Jurkat, Clone E6-1 (cell line): ENCODE measurements at regions not wholly inside any gene's neighbourhood (a gene's known extent, or its start where the extent isn't known, plus 50 kb on each side); places are given as distances from the start of the nearest gene placed in this dataset.

Experiments
- DNase-seq: peaks from one replicate; pipeline ENCODE4 v3.0.0-alpha.2; 2011; ENCODE audit warnings: low read depth, low spot score
- H3K4me3 ChIP-seq: 2 replicates; pipeline ENCODE4 v1.5.1; 2011; ENCODE audit warnings: mild to moderate bottlenecking, low read length, control low read depth, moderate library complexity

DNA sequence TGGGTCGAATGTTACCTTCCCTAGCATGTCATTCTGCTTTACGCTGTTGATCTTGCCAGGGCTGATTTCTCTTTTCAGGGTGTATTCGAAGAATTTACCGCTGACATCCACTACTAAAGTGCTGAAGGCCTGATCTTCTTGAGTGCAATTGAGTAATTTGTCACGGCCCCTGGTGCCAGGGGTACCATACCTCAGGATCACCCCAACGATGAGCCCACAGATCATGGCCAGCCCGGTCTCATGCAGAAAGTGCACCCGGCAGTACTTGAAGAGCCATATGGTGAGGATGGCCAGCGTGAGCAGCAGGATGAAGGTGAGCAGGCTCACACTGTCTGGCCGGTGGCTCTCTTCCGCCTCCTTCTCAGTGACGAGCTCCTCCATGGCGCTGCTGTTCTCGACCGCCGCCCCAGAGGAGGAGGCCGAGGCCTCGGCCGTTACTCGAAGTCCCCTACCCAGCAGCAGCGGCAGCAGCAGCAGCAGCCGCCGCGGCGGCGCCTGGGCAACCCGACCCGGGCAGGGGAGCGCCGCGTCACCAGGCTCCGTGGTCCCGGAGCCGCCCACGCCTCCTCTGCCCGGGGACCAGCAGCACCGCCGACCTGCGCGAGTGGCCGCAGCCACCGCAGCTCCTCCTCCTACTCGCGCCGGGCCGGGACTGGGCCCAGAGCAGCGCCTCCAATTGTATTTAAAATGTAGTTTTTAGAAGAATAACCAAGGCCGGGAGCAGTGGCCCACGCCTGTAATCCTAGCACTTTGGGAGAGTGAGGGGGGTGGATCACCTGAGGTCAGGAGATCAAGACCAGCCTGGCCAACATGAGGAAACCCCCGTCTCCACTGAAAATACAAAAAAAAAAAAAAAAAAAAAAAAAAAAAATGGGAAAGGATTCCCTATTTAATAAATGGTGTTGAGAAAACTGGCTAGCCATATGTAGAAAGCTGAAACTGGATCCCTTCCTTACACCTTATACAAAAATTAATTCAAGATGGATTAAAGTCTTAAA is 58.5 kb upstream of the TMPO start:
- no peak for DNase-seq
- H3K4me3 ChIP-seq, result no peak overlapping the region

DNA sequence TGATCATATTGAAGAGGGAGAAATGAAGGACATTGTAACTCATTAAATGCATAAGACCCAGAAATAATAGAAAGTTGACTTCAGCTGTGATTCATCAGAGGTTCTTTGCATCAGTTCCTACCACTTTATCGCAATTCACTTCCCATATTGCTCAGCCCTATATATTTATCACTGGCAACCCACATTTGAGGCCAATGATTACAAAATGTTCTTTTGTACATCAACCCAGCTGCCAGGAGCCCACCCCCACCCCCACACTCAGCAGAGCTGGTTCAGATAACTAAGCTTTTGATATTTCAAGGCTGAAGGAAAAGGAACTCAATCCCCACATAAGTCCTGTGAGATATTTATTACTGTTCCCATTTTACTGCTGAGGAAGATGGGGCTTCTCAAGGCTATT is 51.2 kb upstream of the TMPO start:
- DNase-seq, result no peak

DNA sequence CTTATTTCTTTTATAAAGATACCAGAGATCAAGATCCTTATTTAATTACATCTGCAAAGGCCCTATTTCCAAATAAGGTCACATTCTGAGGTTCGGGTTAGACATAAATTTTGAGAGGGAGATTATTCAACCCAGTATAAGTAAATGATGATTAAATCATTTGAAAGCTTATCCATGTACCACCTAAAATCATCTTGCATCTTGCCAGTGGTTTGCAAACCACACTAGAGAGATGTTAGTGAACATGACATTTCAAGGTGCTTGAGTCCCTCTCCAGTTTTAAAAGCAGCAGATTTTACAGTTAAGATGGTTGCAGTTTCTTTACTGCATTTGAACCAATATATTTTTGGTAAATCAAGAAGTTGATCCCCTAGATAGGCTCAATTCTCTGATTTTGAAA is 49.9 kb upstream of the TMPO start:
- H3K4me3 ChIP-seq, result no peak overlapping the region
- DNase-seq, result no peak

More for the DNA sequence above, 51.2 kb upstream of the TMPO start:
- H3K4me3 ChIP-seq, result no peak overlapping the region
